Gastrocnemius medialis (tissue), 4 donors: ENCODE measurements at regions not wholly inside any gene's neighbourhood (a gene's known extent, or its start where the extent isn't known, plus 50 kb on each side); places are given as distances from the start of the nearest gene placed in this dataset.

Experiments used
- ATAC-seq, 2 donors: fragments of 150-250 bp; one replicate each; pipeline ENCODE4 v1.9.1; 2016
- DNase-seq, 2 donors: peaks; one replicate each; pipeline ENCODE4 v3.0.0-alpha.2; 2019
- H3K27ac ChIP-seq, 4 donors: fragments of 200-600 bp; sonication (generic); 1 replicate in 1 of 4; 2 replicates in 3 of 4; pipeline ENCODE4 v1.5.1; 2016 to 2018; ENCODE audit warnings: mild to moderate bottlenecking in 2 of 4, moderate library complexity in 1 of 4
- H3K27me3 ChIP-seq, 3 donors: fragments of 200-600 bp; sonication (generic) in 2 of 3; 1 replicate in 1 of 3; 2 replicates in 2 of 3; pipeline versions ENCODE4 v1.5.1 to v1.6.0; 2016 to 2019; ENCODE audit warnings: mild to moderate bottlenecking in 1 of 3, moderate library complexity in 1 of 3
- H3K36me3 ChIP-seq, 2 donors: fragments of 200-600 bp; sonication (generic) in 1 of 2; one replicate each; pipeline ENCODE4 v1.5.1; 2017 to 2018
- H3K4me1 ChIP-seq, 2 donors: fragments of 200-600 bp; sonication (generic) in 1 of 2; one replicate each; pipeline ENCODE4 v1.5.1; 2016 to 2017; ENCODE audit warnings: mild to moderate bottlenecking in 2 of 2
- H3K4me3 ChIP-seq, 4 donors: fragments of 200-600 bp; sonication (generic) in 3 of 4; 1 replicate in 1 of 4; 2 replicates in 3 of 4; pipeline ENCODE4 v1.5.1; 2016 to 2019; ENCODE audit warnings: mild to moderate bottlenecking in 2 of 4
- H3K9me3 ChIP-seq, 3 donors: fragments of 200-600 bp; sonication (generic) in 2 of 3; 1 replicate in 1 of 3; 2 replicates in 2 of 3; pipeline ENCODE4 v1.5.1; 2016 to 2019
- CTCF ChIP-seq, 5 experiments: fragments of 450-650 bp in 3 of 5; fragments of 200-600 bp in 2 of 5; sonication (generic) in 2 of 5; IDR thresholded peaks in 4 of 5; conservative IDR thresholded peaks in 1 of 5; 1 replicate in 4 of 5; 2 replicates in 1 of 5; pipeline ENCODE4 v1.5.1; 2016 to 2019; ENCODE audit warnings: antibody characterized with exemption in 5 of 5, mild to moderate bottlenecking in 3 of 5, moderate library complexity in 3 of 5
- POLR2A ChIP-seq, 2 donors: fragments of 450-650 bp; IDR thresholded peaks; one replicate each; pipeline ENCODE4 v1.6.1; 2017; ENCODE audit warnings: antibody characterized with exemption in 2 of 2, mild to moderate bottlenecking in 2 of 2, moderate library complexity in 2 of 2
- in situ Hi-C, 4 donors: fragments of 200-750 bp; cut with MboI; loops; one replicate each; pipeline versions ENCODE4 v1.15.0 to v1.8.0; 2017; ENCODE audit warnings: low sequenced_read_pairs in 4 of 4
- intact Hi-C: fragments of 100-400 bp; cut with DNase I; formaldehyde crosslinking; loops from one replicate; pipeline ENCODE4 v1.15.1; 2023; ENCODE audit warnings: low total_unique reads

- Histone ChIP-seq H3K4me3 (no peak overlapping the region), H3K9me3 (no peaks in the 10 kb centered on the region), H3K27me3 (no peaks in the 10 kb centered on the region), H3K4me1 (no peaks in the 10 kb centered on the region), H3K27ac (no peak overlapping the region), H3K36me3 (no peaks in the 10 kb centered on the region)
- DNase-seq (no peak), ATAC-seq (no peak)
- TF ChIP-seq POLR2A (IDR thresholded peaks at IDR 0.05) (no peak), CTCF (IDR thresholded peaks at IDR 0.05 in 4 of 5, conservative IDR thresholded peaks at IDR 0.05 in 1 of 5) (no peak)
- in situ Hi-C loops, result no loop called here
- intact Hi-C loops, result no loop called here
These were observed 318.6 kb upstream of the DIO3 start for GRCh38 chr14:101242442-101243385.

GRCh38 chr14:101243587-101244338, 317.5 kb upstream of the DIO3 start:
- ATAC-seq, result no peak
- Histone ChIP-seq H3K27me3 (no peaks in the 10 kb centered on the region), H3K4me1 (no peaks in the 10 kb centered on the region), H3K4me3 (no peak overlapping the region), H3K36me3 (no peaks in the 10 kb centered on the region), H3K27ac (no peak overlapping the region), H3K9me3 (no peaks in the 10 kb centered on the region)
- in situ Hi-C loops (no loop called here), intact Hi-C loops (no loop called here)
- TF ChIP-seq CTCF (IDR thresholded peaks at IDR 0.05 in 4 of 5, conservative IDR thresholded peaks at IDR 0.05 in 1 of 5) (no peak), POLR2A (IDR thresholded peaks at IDR 0.05) (no peak)
- no peak for DNase-seq

- Histone ChIP-seq H3K27me3 (no peaks in the 10 kb centered on the region), H3K27ac (no peak overlapping the region), H3K9me3 (no peaks in the 10 kb centered on the region), H3K36me3 (no peaks in the 10 kb centered on the region), H3K4me3 (no peak overlapping the region), H3K4me1 (no peaks in the 10 kb centered on the region)
- in situ Hi-C loops, result no loop called here
- ATAC-seq (no peak), DNase-seq (no peak)
- intact Hi-C loops, result no loop called here
- TF ChIP-seq CTCF (IDR thresholded peaks at IDR 0.05 in 4 of 5, conservative IDR thresholded peaks at IDR 0.05 in 1 of 5), result no peak
- TF ChIP-seq POLR2A (IDR thresholded peaks at IDR 0.05), result no peak
These were observed 314.1 kb upstream of the DIO3 start for GRCh38 chr14:101246894-101247841.

GRCh38 chr14:101247842-101248725, 313.2 kb upstream of the DIO3 start:
- TF ChIP-seq CTCF (IDR thresholded peaks at IDR 0.05 in 4 of 5, conservative IDR thresholded peaks at IDR 0.05 in 1 of 5), result no peak
- TF ChIP-seq POLR2A (IDR thresholded peaks at IDR 0.05), result no peak
- no peaks in the 10 kb centered on the region for H3K9me3 ChIP-seq
- H3K4me3 ChIP-seq, result no peak overlapping the region
- no peak for ATAC-seq
- DNase-seq, result no peak
- in situ Hi-C loops (no loop called here), intact Hi-C loops (no loop called here)
- no peaks in the 10 kb centered on the region for H3K4me1 ChIP-seq
- H3K36me3 ChIP-seq, result no peaks in the 10 kb centered on the region
- H3K27me3 ChIP-seq, result no peaks in the 10 kb centered on the region
- H3K27ac ChIP-seq, result no peak overlapping the region
